GM18861 (cell line): ENCODE measurements at regions not wholly inside any gene's neighbourhood (a gene's known extent, or its start where the extent isn't known, plus 50 kb on each side); places are given as distances from the start of the nearest gene placed in this dataset.
"Not testable (repeated sequence)": the region's sequence is repeated elsewhere in the genome, so short reads cannot be mapped to it uniquely, and the experiment has no call there.

Experiments
- ATAC-seq: cut with Tn5 transposase; IDR thresholded peaks from one replicate; pipeline ENCODE4 v1.9.1; 2021; ENCODE audit not compliant: unreplicated experiment

DNA sequence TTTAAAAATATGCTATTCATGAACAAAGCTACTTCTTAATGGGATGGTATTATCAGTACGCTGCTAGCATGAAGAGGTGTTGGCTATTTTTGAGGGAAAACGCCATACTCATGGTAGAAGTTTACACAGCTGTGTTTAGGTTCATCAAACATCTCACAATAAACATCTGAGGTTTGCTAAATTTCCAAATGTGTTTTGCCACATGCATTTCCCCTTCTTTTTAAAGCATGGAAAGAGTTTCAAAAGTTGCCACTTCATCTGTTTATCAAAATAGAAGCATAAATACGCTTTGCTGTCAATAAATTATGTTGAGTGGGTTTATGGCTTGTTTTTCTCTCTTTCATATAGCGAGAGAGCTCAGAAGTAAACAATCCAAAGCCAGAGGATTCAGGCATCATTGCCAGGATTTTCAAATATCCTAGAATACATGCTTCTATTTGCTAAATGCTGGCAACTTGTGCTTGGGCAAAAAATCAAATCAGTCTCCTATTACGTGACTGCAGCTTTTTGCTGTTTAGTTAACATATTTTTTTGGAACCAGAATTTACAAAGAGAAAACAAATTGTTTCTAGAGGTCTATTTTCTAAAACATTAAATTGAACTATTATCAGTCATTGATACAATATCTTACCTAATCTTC, 1919.9 kb upstream of the LRRTM1 start:
- no peak for ATAC-seq

DNA sequence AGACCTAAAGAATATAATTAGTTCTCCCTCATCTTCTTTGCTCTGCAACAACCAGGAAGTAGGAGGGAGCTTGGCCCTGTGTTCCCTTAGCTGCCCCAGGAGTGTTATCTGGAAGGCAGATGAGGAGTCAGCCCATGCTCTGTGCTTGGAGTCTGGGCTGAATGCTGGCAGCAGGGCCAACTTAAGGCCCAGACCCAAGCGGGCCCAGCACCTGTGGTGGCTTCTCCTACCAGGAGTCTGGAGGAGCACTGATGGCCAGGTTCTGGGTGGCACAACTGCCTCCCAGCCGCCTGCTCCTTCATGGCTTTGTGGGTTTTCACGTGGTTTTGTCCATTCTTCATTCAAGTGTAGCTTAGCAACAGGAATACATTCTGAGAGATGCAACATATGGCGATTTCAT, 1910.7 kb upstream of the LRRTM1 start:
- no peak for ATAC-seq

DNA sequence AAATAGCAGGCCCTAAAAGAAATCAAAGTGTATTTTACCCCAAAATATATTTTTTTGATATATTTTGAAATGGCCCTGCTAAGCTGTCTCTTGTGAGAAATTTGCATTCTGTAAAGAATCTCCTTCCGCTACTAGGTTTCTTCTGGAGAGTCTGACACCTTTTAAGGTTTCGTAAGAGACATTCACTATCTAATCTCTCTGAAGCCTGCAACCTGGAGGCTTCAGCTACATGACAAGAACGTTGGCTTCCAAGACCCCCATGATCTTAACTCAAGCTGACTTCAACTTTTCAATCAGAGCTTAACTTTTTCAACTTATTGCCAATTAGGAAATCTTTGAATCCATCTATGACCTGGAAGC, 1894.9 kb upstream of the LRRTM1 start:
- no peak for ATAC-seq

DNA sequence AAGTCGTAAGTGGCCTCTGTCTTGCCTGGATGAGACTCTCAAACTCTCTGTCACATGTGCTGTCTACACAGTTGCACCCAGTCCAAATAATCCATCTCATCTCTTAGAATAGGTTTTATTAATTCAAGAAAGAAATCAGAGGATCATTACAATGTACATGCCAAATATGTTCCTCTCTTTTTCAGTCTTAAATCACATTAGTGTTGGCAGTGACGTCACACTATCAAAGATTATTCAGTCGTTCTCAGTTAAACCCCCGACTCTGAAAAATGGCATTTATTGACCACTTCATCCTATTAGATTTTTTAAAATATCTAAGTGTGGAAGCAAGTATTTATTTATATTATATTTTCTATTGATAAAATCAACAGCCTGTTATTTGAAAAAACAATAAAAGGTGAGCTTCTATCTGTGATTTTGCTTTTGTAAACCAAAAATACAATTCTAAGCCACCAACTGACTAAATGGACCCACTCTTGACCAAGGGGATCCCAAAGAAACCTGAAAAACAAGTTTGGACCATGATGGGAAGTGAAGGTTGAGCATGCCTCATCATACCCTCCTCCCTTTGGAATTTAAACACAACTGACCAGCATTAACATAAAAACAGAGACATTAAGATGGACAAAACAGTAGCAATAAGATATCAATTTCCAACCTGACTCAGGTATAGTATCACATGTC, 1894.4 kb upstream of the LRRTM1 start:
- ATAC-seq = no peak

DNA sequence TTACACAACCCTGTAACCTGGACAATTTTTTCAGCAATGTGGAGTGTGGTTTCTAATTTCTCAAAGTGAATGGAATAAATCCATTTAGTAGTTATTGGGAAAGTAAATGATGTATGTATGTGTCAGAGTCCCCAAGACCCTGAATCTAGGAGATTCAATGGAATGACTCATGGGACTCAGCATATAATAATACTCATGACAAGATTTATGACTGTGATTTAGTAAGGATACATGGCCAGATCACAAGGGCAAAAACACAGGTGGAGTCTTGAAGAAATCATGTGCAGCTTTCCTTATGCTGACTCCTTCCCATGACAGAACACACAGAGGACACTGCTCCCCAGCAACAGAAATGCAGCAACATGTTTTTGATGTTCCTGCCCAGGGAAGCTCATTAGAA, 1877.7 kb upstream of the LRRTM1 start:
- no peak for ATAC-seq

DNA sequence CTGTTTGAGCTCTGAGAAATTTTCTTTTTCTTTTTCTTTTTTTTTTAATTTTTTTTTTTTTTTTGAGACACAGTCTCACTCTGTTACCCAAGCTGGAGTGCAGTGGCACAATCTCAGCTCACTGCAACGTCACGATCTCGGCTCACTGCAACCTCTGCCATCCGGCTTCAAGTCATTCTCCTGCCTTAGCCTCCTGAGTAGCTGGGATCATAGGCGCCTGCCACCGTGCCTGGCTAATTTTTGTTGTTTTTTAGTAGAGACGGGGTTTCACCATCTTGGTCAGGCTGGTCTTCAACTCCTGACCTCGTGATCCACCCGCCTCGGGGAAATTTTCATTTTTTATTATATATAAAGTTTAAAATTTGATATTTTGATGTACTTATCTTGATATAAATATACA, 1870.7 kb upstream of the LRRTM1 start:
- not testable (repeated sequence) for ATAC-seq

DNA sequence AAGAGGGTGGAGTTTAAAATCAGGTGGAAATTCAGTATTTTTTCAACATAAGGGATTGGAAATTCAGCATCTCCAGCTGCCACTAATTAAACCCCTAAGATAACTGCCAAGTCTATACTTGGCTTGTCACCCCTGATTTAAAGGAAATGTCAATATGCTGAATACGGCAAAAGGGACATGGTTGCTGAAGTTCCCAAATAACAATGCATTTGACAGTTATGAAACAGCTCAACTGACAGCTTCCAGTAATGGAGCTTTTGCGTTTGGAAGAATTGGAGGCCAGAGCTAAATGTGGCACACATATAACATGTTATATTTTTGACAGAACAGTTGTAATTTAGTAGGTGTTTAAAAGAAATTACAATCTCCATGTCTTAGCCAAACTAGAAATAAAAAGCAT, 1867.9 kb upstream of the LRRTM1 start:
- no peak for ATAC-seq

DNA sequence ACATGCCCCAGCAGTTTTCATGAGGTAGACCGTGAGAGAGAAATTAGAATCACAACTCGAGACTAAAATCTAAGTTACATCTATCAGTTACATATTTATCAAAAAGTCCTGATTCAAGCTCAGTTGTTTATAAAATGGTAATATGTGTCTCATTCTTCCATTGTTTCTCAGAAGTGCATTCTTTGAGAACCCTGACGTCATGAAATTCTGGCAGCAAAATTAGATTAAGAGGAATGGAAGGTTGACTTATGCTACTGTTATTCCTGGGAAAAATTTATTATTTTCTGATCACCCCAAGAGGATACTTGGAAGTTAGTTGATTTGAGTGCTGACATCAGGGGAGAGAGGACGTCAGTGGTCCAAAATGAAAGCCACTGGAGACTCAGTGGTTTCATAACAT, 1864.8 kb upstream of the LRRTM1 start:
- no peak for ATAC-seq

DNA sequence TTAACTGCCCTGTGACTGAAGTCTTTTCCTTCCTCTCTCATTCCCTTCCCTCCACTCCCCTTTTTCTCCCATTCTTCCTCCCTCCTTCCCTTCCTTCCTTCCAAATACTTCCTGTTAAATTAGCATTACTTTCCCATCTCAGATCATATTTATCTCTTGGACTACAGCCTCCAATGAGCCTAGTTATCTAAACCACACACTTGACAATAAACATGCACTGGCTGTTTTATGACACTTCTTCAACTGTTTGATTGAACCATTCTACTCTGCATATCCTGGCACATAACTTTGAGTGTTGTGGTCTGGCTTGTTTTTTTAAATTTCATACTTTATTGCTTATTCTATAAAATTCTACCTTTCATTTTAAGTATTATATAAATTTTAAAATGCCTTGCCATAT, 1860.8 kb upstream of the LRRTM1 start:
- no peak for ATAC-seq

DNA sequence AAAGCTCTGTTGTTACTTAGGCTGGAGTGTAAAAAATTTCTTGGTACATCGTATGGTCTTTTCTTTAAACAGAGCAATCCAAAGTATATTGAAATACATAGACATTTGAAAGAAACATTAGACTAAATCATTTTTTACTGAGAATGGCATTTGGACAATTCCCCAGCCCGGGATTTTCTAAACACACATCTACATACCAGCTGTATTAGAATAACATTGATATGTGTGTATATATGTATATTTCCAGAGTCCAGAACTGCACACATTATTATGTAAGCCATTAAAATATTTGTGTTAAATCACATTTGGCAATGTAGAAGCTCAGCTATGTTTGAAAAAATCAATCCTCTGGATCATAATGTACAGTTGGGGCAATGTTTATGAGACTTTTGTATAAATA, 1853.6 kb upstream of the LRRTM1 start:
- no peak for ATAC-seq

DNA sequence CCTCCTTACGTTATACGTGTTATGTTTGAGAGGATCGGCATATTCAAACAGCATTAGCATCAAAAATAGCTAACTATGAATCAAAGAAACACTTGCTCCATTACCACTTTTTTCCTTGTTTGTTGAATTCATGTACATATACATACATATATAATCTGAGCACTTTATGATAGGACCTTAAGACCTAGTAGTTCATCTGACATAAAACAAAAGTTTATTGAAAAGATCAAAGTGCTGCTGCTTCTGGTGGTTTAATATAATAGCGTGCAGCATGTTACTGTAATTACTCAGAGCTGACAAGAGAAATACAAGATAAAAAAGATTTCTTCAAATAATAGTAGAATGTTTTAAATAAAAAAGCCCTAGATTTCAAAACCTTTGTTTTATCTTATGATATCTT, 1850.9 kb upstream of the LRRTM1 start:
- no peak for ATAC-seq

DNA sequence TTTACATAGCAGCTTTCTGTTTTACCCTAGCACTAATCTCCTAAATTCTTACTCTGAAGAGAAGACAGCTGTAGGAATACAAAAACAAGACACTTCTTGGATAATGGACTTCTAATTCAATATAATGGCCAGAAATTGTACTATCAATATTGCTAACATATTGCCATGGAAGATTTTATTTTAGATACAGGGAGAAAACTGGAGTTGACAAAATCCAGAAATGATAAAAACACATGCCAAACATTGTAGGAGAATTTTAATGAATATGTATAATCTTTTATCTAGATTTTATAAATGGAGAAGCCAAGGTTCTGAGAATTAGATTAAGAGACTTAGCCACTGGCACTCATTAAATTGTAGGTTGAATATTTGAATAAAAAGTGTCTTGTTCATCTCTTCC, 1838.8 kb upstream of the LRRTM1 start:
- ATAC-seq = no peak

DNA sequence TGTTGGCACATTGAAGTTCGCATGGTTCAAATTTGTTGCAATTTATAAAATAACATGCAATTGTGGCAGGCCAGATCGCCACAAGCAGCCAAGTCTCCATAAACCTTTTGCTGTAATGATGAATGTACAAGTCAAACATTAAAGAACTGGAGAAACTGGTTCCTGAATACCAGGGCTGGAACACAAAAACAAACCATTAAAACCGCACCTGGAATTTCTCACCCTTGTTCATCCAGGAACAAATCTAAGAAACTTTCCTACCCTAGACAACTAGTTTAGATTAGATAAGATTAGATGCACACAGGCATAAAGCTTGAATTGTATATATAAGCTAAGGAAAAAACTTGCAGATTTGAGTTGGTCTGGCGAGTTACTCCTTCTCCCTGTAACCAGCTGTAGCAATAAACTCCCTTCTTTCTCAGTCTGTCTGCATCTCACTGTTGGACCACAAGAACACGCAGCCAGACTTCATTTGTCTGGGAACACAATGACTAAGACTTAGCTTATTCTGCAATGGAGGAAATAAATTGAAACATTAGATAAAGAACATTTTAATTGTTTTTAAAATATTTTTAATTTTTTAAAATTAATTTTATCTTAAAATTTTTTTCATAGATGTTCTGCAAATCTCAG, 1835.5 kb upstream of the LRRTM1 start:
- no peak for ATAC-seq

DNA sequence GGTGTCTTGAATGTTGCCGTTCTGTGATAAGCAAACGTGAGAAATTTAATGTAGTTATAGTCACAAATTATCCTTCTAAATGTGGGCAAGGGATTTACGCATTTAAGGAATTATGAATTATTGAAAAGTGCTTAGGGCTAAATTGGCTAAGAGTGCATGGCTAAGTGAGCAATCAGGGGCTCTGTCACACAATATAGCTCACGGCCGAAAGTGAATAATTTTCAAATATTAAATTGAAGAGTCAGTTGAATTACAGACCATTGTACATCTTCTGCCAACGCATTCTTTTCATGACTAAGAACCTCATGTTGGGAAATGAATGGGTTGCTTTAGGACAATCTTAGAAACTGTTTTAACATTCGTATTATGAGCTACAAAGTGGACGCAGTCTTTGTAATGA, 1832.9 kb upstream of the LRRTM1 start:
- no peak for ATAC-seq

DNA sequence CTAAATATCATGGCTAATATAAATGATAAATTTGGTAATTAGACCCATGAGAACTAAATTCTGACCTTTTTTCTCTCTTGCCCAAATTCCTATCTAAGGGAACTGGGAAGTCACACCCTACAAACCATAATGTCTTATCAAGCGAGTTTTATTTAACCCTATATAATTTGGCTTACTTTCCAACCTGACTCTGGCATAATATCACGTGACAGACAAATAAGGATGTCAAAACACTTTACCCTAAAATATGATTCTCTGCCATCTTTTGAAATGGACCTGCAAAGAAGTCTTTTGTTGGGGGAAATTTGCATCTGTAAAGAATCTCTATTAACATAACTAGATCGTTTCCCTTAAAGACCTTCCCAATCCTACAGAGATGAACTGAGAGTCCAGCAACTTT, 1823.5 kb upstream of the LRRTM1 start:
- no peak for ATAC-seq

DNA sequence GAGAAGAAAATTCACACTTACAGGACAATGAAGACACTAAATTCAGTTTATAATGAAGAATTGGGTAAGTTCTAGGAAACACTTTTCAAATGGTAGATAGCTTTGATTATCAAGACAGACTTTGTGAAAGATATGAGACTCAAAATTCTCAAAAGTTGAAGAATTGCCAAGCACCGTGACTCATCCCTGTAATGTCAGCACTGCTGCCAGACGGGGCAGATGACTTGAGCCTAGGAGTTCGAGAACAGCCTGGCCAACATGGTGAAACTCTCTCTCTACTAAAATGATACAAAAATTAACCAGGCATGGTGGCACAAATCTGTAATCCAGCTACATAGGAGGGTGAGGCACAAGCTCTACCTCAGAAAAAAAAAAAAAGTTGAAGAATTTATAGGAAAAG, 1820.1 kb upstream of the LRRTM1 start:
- ATAC-seq = no peak

DNA sequence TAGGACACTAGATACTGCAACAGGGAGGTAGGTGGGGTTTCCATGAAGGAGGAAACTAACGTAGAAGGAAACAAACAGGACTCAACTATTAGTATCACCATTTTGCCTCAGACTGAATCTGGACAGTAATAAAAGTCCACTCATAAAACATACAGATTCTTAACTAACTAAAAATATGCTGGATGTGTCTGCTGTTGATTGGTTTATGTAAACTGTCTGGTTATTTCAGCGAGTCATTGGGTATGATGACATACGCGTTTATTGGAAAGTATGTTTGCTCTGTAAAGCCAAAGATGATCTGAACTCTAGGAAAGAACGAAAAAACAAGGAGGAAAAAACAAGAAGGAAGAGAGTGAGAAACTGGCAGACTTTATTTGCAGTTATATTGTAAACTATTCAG, 1816.1 kb upstream of the LRRTM1 start:
- no peak for ATAC-seq

DNA sequence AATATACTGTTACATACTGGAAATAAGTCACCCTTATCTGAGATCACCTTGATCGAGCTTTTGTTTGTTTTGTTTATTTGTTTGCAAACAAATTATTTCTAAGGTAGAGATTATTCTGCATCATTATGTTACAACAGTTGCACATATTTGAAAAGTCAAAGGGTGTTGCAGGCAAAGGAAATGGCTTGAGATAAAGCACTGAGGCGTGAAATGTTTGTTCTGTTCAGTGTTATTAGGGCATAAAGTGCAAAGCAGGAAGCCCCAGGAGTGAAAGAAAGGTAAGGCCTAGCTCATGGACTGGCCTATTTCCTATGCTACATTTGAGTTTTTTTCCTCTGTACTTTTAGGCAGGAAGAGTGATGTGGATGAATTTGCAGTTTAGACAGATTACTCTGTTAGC, 1815.6 kb upstream of the LRRTM1 start:
- no peak for ATAC-seq

DNA sequence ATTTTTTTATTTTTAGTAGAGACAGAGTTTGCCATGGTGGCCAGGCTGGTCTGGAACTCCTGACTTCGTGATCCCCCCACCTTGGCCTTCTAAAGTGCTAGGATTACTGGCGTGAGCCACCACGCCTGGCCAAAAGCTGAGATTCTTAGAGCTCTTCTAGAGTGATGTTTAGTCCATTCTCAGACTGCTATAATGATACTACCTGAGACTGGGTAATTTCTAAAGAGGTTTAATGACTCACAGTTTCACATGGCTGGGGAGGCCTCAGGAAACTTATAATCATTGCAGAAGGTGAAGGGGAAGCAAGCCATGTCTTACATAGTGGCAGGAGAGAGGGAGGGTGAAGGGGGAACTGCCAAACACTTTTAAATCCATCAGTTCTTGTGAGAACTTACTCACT, 1804.9 kb upstream of the LRRTM1 start:
- ATAC-seq = no peak

DNA sequence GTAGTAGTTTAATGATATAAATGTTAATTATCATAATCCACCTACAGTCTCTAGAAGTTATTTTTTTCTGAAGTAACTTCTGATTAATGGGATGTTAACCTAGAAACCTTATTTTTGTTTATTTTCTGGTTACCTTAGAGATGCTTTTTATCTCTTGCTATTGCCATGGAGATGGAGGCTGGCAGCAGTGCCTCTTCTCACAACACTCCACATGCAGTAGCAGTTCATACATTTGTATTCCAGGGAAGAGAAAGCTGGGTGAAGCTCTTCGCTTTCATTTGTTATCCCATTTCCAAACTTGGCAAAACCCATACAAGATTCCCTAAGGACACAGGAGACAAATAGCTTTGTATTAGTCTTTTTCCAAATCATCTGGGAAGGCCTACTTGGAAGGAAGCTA, 1794.1 kb upstream of the LRRTM1 start:
- ATAC-seq = no peak

DNA sequence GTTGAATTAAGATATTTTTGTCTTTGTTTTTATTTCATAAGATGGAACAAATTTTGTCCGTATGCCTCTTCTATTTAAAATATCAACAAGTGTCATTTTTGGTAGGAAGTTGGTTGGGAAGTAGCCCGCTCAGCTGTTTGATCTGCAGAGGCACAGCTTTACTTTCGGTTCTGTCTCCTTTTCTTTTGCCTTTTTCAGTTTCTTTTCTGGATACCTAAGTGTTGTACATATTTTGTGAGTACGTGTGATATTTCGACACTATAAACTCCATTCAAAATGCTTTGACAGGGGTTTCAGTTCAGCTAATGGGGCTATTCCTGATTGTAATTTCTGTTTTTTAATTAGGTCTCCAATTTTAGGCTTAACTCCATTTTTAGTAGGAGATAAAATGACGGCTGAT, 1785.0 kb upstream of the LRRTM1 start:
- no peak for ATAC-seq

DNA sequence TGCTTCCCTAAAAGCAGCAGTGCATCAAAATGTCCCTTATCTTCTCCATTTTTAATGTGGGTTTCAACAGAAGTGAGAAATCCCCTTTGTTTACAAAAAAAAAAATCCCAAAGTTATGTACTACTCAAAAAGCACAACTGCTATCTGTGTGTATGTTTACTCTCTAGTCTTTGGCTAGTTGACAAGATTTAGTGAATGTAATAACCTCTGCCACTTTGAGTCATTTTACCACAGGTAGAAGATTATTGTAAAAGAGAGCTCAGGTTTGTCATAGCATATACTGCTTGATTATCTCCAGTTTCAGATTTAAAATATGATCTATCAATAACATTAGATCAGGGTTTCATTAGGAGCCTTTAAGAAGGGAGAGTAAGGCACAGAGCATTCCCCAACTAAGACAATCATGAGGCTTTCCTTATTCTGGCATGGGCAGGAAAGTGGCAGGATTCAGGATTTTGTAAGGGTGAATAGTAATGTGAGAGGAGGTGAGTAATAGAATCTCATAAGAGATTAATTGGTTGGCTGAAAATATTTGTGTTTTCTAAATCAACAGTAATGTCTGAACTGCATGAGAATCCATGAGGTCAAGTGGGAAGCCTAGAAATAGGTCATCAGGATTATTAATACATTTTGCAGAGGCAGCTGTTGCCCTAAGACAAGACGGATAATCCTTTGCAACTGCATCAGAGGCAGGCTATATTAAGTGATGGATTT, 1780.3 kb upstream of the LRRTM1 start:
- ATAC-seq = no peak
